ENCODE measurements at regions not wholly inside any gene's neighbourhood (a gene's known extent, or its start where the extent isn't known, plus 50 kb on each side); places are given as distances from the start of the nearest gene placed in this dataset.
A peak's percentile ranks its signal among the peaks of the same experiment; 100 is the strongest.

DNA sequence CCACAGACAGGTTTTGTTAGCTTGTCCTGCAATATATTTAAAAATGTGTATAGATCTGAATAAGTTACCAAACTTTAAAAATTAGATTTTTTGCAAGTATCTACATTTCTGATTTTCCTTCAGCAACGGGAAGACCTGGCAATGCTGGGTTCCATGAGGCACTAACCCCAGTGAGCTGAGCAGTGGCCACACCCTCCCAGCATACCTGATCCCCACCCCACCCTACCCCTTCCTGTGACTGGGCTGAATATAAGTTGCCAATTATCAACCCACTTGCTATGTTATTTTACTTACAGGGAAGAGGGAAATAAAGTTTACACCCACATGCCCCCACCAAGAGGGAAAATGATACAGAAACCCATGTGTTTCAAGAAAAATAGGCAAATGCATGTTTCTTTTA, 70.3 kb upstream of the RALGAPA2 start:
- no peak for DNase-seq (ENCODE audit: extremely low read depth in 1 of 11, low read depth in 9 of 11, low spot score in 4 of 11)

DNA sequence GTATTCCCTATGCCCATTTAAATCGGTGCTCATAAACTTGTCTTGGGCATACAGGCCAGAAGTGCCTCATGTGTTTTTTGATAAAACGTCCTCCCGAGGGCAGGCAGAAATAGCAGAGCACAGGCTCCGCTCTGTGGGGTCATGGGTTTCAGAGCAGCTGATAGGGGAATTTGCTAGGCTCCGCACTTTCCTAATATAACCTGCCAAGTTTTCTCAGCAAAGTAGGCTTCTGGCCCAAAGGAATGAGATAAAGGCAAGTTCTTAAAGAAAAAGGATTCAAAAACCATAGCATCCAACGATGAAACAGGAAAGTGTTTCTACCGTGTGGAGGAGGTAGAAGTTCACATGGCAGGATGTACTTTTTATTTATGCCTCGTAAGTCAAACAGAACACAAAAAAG, 69.8 kb upstream of the RALGAPA2 start:
- peak in 2 of 11 donors; percentile 12 to 33 for DNase-seq (ENCODE audit: extremely low read depth in 1 of 11, low read depth in 9 of 11, low spot score in 4 of 11)

DNA sequence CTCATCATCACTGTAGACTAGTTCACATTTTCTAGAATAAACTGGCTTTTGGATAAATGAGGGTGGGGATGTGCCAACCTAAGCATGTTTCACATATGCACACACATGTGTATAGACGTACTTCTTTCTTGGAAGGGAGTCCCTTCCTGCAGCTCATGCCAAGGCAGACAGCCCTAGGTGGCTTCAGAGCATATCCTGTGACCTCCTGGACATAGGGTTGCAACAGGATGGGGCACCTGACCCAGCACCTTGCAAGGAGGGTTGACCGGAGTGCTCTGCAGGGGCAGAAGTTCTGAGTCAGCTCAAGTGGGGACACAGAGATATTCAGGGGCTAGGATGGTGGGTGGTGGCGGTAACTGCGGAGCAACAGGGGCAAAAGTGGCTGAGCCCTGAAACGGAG, 68.6 kb upstream of the RALGAPA2 start:
- DNase-seq (ENCODE audit: extremely low read depth in 1 of 11, low read depth in 9 of 11, low spot score in 4 of 11), result no peak

DNA sequence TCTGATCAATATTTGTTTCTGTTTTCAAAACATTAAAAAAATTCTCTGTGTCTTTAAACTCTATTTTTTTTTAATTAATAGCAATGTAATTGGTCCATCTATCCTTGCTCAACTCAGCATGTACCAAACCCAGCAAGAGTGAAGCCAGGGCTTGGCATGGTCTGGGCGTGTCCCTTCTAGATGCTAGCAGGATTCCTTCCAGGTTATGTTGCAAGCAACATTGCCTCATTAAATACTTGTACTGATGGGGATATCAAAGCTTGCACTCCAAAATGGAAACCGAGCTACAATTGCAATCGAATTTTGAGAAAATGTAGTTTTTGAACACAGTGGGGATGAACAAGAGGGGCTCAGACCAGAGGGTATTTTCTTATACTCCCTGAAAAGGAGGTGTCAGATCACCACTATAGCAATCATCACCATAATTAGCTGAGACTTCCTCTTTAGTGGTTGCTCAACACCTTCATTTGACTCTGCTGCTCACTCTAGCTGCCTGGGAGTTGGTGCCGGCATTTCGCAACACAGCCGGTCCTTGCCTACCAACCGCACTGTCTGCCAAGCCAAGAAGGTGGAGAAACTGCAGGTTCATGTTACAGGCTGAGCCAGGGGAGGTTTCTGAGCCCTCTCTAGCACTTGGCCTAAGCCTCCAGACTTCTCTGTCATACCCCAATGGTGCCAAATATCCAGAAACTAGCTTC, 67.8 kb upstream of the RALGAPA2 start:
- no peak for DNase-seq (ENCODE audit: extremely low read depth in 1 of 11, low read depth in 9 of 11, low spot score in 4 of 11)

DNA sequence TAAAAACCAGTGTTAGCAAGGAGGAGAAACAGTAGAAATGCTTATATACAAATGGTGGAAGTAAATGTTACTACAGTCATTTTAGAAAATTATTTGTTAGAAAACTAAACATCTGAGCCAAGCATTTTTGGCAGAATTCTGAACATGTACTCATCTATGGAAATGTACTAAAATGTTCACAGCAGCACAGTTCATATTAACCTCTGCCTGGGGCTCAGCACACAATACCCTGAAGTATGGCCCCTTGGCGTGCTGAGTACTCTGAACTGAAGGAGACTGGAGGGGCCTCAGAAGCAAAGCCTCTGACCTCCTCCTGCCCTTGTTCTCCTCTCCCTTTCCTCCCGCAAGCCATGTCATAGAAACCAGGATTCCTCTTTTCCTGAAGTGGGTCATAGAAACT, 66.2 kb upstream of the RALGAPA2 start:
- DNase-seq (ENCODE audit: extremely low read depth in 1 of 11, low read depth in 9 of 11, low spot score in 4 of 11), result no peak

DNA sequence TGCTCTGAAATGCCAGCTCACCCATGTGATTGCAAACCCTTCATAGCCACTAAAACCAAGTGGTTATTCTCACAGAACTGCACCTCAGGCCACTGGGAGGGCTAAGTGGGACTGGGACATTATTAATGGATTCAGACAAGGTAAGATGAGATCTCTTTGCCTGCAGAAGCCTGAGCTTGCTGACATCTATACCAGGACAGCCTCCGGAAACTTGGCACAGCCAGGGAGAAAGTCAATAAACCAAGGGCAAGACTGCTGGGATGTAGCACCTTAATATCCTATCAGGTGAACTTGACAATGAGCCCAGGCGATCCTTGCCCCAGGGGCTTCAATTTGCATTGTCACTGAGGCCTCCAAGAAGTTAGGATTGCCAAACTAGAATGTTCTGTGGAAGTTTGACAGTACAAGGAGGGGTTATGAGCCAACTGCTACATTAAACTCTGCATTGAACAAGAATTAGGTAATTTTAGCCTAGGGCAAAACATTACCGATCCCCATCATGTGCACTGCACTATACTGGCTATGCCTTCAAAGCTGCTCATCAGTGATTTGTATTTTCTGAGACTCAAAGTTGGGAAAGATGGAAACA, 60.1 kb upstream of the RALGAPA2 start:
- no peak for DNase-seq (ENCODE audit: extremely low read depth in 1 of 11, low read depth in 9 of 11, low spot score in 4 of 11)

DNA sequence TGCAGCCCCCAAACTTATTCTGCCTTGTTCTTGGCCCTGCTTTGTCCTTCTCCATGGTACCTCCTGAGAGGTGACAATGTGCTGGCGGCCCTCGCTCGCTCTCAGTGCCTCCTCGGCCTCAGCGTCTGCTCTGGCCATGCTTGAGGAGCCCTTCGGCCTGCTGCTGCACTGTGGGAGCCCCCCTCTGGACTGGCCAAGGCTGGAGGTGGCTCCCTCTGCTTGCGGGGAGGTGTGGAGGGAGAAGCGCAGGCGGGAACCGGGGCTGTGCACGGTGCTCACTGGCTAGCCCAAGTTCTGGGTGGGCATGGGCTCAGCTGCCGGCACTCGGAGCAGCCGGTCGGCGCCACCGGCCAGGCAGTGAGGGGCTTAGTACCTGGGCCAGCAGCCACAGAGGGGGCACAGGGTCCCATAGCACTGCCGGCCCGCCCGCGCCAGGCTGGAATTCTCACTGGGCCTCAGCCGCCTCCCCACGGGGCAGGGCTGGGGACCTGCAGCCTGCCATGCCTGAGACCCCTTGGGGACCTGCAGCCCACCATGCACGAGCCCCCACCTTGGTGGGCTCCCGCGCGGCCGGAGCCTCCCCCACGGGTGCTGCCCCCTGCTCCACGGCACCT, 55.9 kb upstream of the RALGAPA2 start:
- DNase-seq (ENCODE audit: extremely low read depth in 1 of 11, low read depth in 9 of 11, low spot score in 4 of 11), result no peak

DNA sequence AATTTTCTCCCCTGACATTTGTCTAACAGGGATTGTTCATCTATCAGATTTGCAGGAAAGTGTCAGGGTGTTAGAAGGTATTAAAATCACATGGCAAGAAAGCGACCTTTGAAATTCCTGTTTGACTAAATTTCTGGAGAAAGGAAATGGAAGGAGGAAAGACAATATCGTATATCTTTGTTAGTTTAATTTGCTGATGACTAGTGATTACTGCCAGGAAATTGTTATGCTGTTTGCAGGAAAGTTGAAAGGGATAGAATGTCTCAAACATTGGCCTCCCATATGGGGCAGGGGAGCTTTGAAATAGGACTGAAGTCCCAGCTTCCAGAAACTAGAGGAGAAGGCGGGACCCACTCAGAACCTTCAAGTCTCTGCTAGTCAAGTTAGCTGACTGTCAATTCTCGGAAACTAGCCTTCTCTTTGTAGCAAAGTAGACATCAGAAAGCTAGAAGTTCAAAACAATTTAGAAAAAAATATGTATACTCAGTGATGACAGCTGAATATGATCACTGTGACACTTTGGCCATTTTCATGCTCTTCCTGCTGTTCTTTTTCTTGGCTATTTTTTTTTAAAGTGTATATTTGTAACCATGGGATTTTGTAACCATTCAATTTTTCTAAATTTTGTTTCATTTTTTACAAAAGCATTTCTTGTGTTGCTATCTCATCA, 53.4 kb upstream of the RALGAPA2 start:
- DNase-seq (ENCODE audit: extremely low read depth in 1 of 11, low read depth in 9 of 11, low spot score in 4 of 11), result peak in 1 of 11 donors; percentile 6

DNA sequence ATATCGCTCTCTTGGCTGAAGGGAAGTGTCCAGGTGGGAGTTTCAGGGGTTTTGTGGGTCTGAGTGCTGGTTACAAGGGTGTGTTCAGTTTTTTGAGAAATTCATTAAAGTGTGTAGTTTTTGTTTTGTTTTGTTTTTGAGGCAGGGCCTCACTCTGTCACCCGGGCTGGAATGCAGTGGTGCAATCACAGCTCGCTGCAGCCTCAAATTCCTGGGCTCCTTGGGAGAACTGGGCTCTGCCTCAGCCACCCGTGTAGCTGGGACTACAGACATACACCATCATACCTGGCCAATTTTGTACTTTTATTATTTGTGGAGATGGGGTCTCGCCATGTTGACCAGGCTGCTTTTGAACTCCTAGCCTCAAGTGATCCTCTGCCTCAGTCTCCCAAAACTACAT, 51.2 kb upstream of the RALGAPA2 start:
- no peak for DNase-seq (ENCODE audit: extremely low read depth in 1 of 11, low read depth in 9 of 11, low spot score in 4 of 11)

Data from renal cortex interstitium (tissue), 11 donors.